H1 (cell line): ENCODE measurements at regions not wholly inside any gene's neighbourhood (a gene's known extent, or its start where the extent isn't known, plus 50 kb on each side); places are given as distances from the start of the nearest gene placed in this dataset.

Experiments used
- CTCF ChIA-PET: fragments of 300-600 bp; sonication (Branson Sonifier 250); formaldehyde crosslinking; loops from one replicate; lab custom pipeline; 2021; ENCODE audit not compliant: partially characterized antibody; lab: Charles Lee
- POLR2A ChIA-PET: fragments of 300-600 bp; sonication (Branson Sonifier 250); formaldehyde crosslinking; loops from one replicate; lab custom pipeline; 2021; ENCODE audit warnings: inconsistent platforms; ENCODE audit not compliant: partially characterized antibody; lab: Charles Lee
- DNase-seq, 2 experiments: peaks; one replicate each; pipeline versions ENCODE4 v3.0.0 to v3.0.0-alpha.2; 2010 to 2022; ENCODE audit warnings: low spot score in 2 of 2, low read depth in 1 of 2, mixed read lengths in 1 of 2
- FAIRE-seq: peaks from 2 replicates; lab custom pipeline; 2011; peaks lifted over from hg19 to GRCh38; lab: Jason Lieb, UNC
- H2AFZ ChIP-seq: 2 replicates; pipeline ENCODE4 v1.8.1; 2012; ENCODE audit warnings: low read length, inconsistent platforms
- H2AK5ac ChIP-seq: 2 replicates; pipeline ENCODE4 v1.6.1; 2013; ENCODE audit warnings: low read depth, low read length
- H2BK120ac ChIP-seq: replicated peaks from 2 replicates; pipeline ENCODE3; 2013; ENCODE audit warnings: low read depth, low read length, inconsistent platforms
- H2BK12ac ChIP-seq: 2 replicates; pipeline ENCODE4 v1.6.1; 2013; ENCODE audit warnings: low read depth, low read length
- H2BK15ac ChIP-seq: 2 replicates; pipeline ENCODE4 v1.6.1; 2013; ENCODE audit warnings: low read length
- H2BK20ac ChIP-seq: 2 replicates; pipeline ENCODE4 v1.6.1; 2013; ENCODE audit warnings: low read length
- H2BK5ac ChIP-seq: 2 replicates; pipeline ENCODE4 v1.6.1; 2013; ENCODE audit warnings: low read depth, low read length
- H3K14ac ChIP-seq: 2 replicates; pipeline ENCODE4 v1.6.1; 2013; ENCODE audit warnings: inconsistent platforms; ENCODE audit not compliant: insufficient read length
- H3K18ac ChIP-seq: 2 replicates; pipeline ENCODE4 v1.6.1; 2013; ENCODE audit warnings: low read length; ENCODE audit errors: extremely low read depth
- H3K23ac ChIP-seq: 2 replicates; pipeline ENCODE4 v1.6.1; 2013; ENCODE audit warnings: inconsistent platforms; ENCODE audit not compliant: insufficient read length
- H3K23me2 ChIP-seq: 2 replicates; pipeline ENCODE4 v1.6.1; 2013; ENCODE audit warnings: low read depth, low read length
- H3K27ac ChIP-seq: 2 replicates; pipeline ENCODE4 v1.6.1; 2011; ENCODE audit warnings: low read depth, low read length, inconsistent platforms
- H3K27me3 ChIP-seq, 4 experiments: replicated peaks in 1 of 4; 1 replicate in 1 of 4; 2 replicates in 3 of 4; pipeline versions ENCODE4 v1.6.1 to v1.8.1; 2011 to 2013; ENCODE audit warnings: low read length in 3 of 4, mild to moderate bottlenecking in 3 of 4, inconsistent platforms in 2 of 4, mixed read lengths in 2 of 4, moderate library complexity in 1 of 4; ENCODE audit not compliant: control insufficient read depth in 3 of 4, insufficient read depth in 3 of 4; ENCODE audit errors: extremely low read depth in 1 of 4
- H3K36me3 ChIP-seq, 4 experiments: 2 replicates each; pipeline versions ENCODE4 v1.6.1 to v1.8.1; 2011 to 2013; ENCODE audit warnings: mild to moderate bottlenecking in 4 of 4, low read length in 3 of 4, moderate library complexity in 2 of 4, control low read depth in 1 of 4, inconsistent platforms in 1 of 4; ENCODE audit not compliant: insufficient read depth in 4 of 4, control insufficient read depth in 2 of 4
- H3K4ac ChIP-seq: replicated peaks from 2 replicates; pipeline ENCODE3; 2013; ENCODE audit warnings: low read length, low read depth, mixed read lengths, inconsistent platforms; ENCODE audit not compliant: insufficient read length
- H3K4me1 ChIP-seq, 4 experiments: replicated peaks in 1 of 4; 1 replicate in 1 of 4; 2 replicates in 3 of 4; pipeline versions ENCODE4 v1.6.1 to v1.8.1; 2011 to 2013; ENCODE audit warnings: low read length in 3 of 4, inconsistent platforms in 2 of 4, mixed read lengths in 1 of 4; ENCODE audit not compliant: insufficient read depth in 4 of 4, control insufficient read depth in 3 of 4
- H3K4me2 ChIP-seq, 2 experiments: 2 replicates each; pipeline versions ENCODE4 v1.6.1 to v1.8.1; 2011 to 2013; ENCODE audit warnings: low read depth in 2 of 2, low read length in 2 of 2, control low read depth in 1 of 2, inconsistent platforms in 1 of 2, mild to moderate bottlenecking in 1 of 2; ENCODE audit not compliant: insufficient read depth in 1 of 2
- H3K4me3 ChIP-seq, 4 experiments: fragments of 200-600, 300-600 bp in 1 of 4; sonication (generic), shearing (Covaris generic), sonication (Bioruptor Twin) in 1 of 4; 2 replicates each; pipeline versions ENCODE4 v1.5.1 to v1.8.1; 2011 to 2016; ENCODE audit warnings: low read length in 4 of 4, low read depth in 3 of 4, control low read depth in 2 of 4, inconsistent platforms in 2 of 4, mild to moderate bottlenecking in 2 of 4, mixed read lengths in 1 of 4, moderate library complexity in 1 of 4; ENCODE audit not compliant: insufficient read depth in 2 of 4; ENCODE audit errors: extremely low read depth in 1 of 4
- H3K56ac ChIP-seq: replicated peaks from 2 replicates; pipeline ENCODE3; 2013; ENCODE audit warnings: low read depth, mild to moderate bottlenecking, mixed read lengths, low read length, inconsistent platforms; ENCODE audit not compliant: insufficient read length
- H3K79me1 ChIP-seq: 2 replicates; pipeline ENCODE4 v1.6.1; 2013; ENCODE audit warnings: low read depth, low read length, control low read depth
- H3K79me2 ChIP-seq, 2 experiments: 2 replicates each; pipeline versions ENCODE4 v1.6.1 to v1.8.1; 2012 to 2013; ENCODE audit warnings: low read length in 2 of 2, mild to moderate bottlenecking in 2 of 2, inconsistent platforms in 1 of 2; ENCODE audit not compliant: insufficient read depth in 2 of 2, control insufficient read depth in 1 of 2
- H3K9ac ChIP-seq, 4 experiments: replicated peaks in 1 of 4; 1 replicate in 1 of 4; 2 replicates in 3 of 4; pipeline versions ENCODE4 v1.6.1 to v1.8.1; 2011 to 2013; ENCODE audit warnings: low read depth in 3 of 4, low read length in 3 of 4, control low read depth in 2 of 4, mild to moderate bottlenecking in 2 of 4, moderate library complexity in 2 of 4, inconsistent platforms in 1 of 4; ENCODE audit errors: extremely low read depth in 1 of 4
- H3K9me3 ChIP-seq, 2 experiments: 2 replicates each; pipeline versions ENCODE4 v1.6.1 to v1.8.1; 2012 to 2013; ENCODE audit warnings: mild to moderate bottlenecking in 2 of 2, moderate library complexity in 2 of 2, control low read depth in 1 of 2, inconsistent platforms in 1 of 2, low read depth in 1 of 2, low read length in 1 of 2, mixed read lengths in 1 of 2; ENCODE audit not compliant: insufficient read depth in 2 of 2
- H4K20me1 ChIP-seq, 2 experiments: replicated peaks in 1 of 2; 2 replicates each; pipeline versions ENCODE3 to v1.8.1; 2011 to 2013; ENCODE audit warnings: inconsistent platforms in 2 of 2, low read length in 2 of 2, mild to moderate bottlenecking in 1 of 2; ENCODE audit not compliant: insufficient read depth in 2 of 2, control insufficient read depth in 1 of 2
- H4K5ac ChIP-seq: 2 replicates; pipeline ENCODE4 v1.6.1; 2013; ENCODE audit warnings: low read length, low read depth, mixed read lengths, inconsistent platforms; ENCODE audit not compliant: insufficient read length
- H4K8ac ChIP-seq: 2 replicates; pipeline ENCODE4 v1.8.0; 2013; ENCODE audit warnings: mild to moderate bottlenecking, moderate library complexity, low read length, inconsistent platforms; ENCODE audit not compliant: insufficient read depth; ENCODE audit errors: extremely low read depth
- H4K91ac ChIP-seq: replicated peaks from 2 replicates; pipeline ENCODE3; 2013; ENCODE audit warnings: low read length, mixed read lengths, inconsistent platforms; ENCODE audit not compliant: insufficient read length
- CREB1 ChIP-seq: IDR thresholded peaks from 2 replicates; pipeline ENCODE4 v1.6.1; 2012; ENCODE audit warnings: inconsistent platforms
- GABPA ChIP-seq: IDR thresholded peaks from 2 replicates; pipeline ENCODE4 v1.6.1; 2011; ENCODE audit warnings: mild to moderate bottlenecking, low read length, moderate library complexity, borderline replicate concordance; ENCODE audit not compliant: insufficient read depth
- KDM1A ChIP-seq: fragments of 200-600, 300-600 bp; sonication (generic); IDR thresholded peaks from 2 replicates; pipeline ENCODE4 v1.7.1; 2016; ENCODE audit warnings: mild to moderate bottlenecking, low read length, borderline replicate concordance
- KDM5A ChIP-seq: fragments of 200-600 bp; IDR thresholded peaks from 2 replicates; pipeline ENCODE4 v1.7.1; 2012; ENCODE audit warnings: mild to moderate bottlenecking, low read length, inconsistent platforms, mixed read lengths
- PHF8 ChIP-seq: fragments of 200-600 bp; sonication (generic); conservative IDR thresholded peaks from 2 replicates; pipeline ENCODE4 v1.7.1; 2012; ENCODE audit warnings: low read depth, mild to moderate bottlenecking, inconsistent platforms, low read length, moderate library complexity
- RFX5 ChIP-seq: IDR thresholded peaks from 2 replicates; pipeline ENCODE4 v1.6.1; 2011; ENCODE audit warnings: low read depth, low read length, improper control_type of control experiment, borderline replicate concordance
- RXRA ChIP-seq: IDR thresholded peaks from 2 replicates; pipeline ENCODE4 v1.6.1; 2011; ENCODE audit warnings: low read depth, mild to moderate bottlenecking, low read length, moderate library complexity; ENCODE audit not compliant: insufficient read depth
- SIX5 ChIP-seq: IDR thresholded peaks from 2 replicates; pipeline ENCODE4 v1.6.1; 2011; ENCODE audit warnings: mild to moderate bottlenecking, low read depth, low read length
- WGBS, 2 experiments: shearing (Covaris generic) in 1 of 2; methylation state at CpG; one replicate each; pipeline versions ENCODE4 v1.1.6 to v1.1.7; 2013 to 2015; ENCODE audit warnings: low lambda C conversion rate in 2 of 2, mixed read lengths in 2 of 2, inconsistent platforms in 1 of 2, low coverage in 1 of 2, missing lambda C conversion rate in 1 of 2; ENCODE audit not compliant: insufficient replicate concordance in 2 of 2, insufficient coverage in 1 of 2, insufficient read length in 1 of 2; ENCODE audit errors: extremely low coverage in 1 of 2, missing lambda C conversion rate in 1 of 2; 5-methylcytosine and 5-hydroxymethylcytosine counted together

GRCh38 chr3:168730073-168730472 lies 634.3 kb upstream of the GOLIM4 start:
- CTCF ChIA-PET = interaction anchor here (0.8 to 1.7 kb wide), 6 partner anchors 9 to 52 kb away, joined by 3 to 5 read pairs (median 3); no protein-coding TSS in a partner anchor
- Histone ChIP-seq H3K9me3 (peaks cover 0 to 6% of the 10 kb centered on the region in 2 experiments; a peak in 3 of 4 replicates), H2BK120ac (no peak overlapping the region), H3K18ac (no peak overlapping the region), H3K4me3 (no peak overlapping the region), H3K4me2 (no peak overlapping the region), H3K23me2 (no peaks in the 10 kb centered on the region), H2AK5ac (no peak overlapping the region), H3K4me1 (no peaks in the 10 kb centered on the region), H2AFZ (no peak overlapping the region), H2BK5ac (no peak overlapping the region), H3K36me3 (no peaks in the 10 kb centered on the region), H4K91ac (no peak overlapping the region), H3K79me2 (no peaks in the 10 kb centered on the region), H2BK20ac (no peak overlapping the region), H3K4ac (no peak overlapping the region), H3K79me1 (no peaks in the 10 kb centered on the region), H3K27ac (no peak overlapping the region), H3K23ac (no peak overlapping the region), H3K14ac (no peak overlapping the region), H4K5ac (no peak overlapping the region), H2BK12ac (no peak overlapping the region), H3K27me3 (no peaks in the 10 kb centered on the region), H3K56ac (no peak overlapping the region), H3K9ac (no peak overlapping the region), H4K20me1 (no peaks in the 10 kb centered on the region), H2BK15ac (no peak overlapping the region), H4K8ac (no peak overlapping the region; the same call in 1 of the 2 replicates)
- POLR2A ChIA-PET = interaction anchor here (0.9 kb wide), 1 partner anchor 9 kb away, joined by 3 read pairs; no protein-coding TSS in a partner anchor
- DNase-seq (no peak), FAIRE-seq (no peak)
- 93% methylated on average over 3 of the region's 3 CpGs; no CpG with 5 or more reads in 1 of the 2 experiments for WGBS, 2 experiments
- TF ChIP-seq CREB1 = no peak
- no peak for TF ChIP-seq KDM5A
- no peak for TF ChIP-seq PHF8
- no peak for TF ChIP-seq SIX5
- TF ChIP-seq RXRA = no peak
- TF ChIP-seq KDM1A = no peak
- no peak for TF ChIP-seq RFX5
- no peak for TF ChIP-seq GABPA
